ENCODE measurements at regions not wholly inside any gene's neighbourhood (a gene's known extent, or its start where the extent isn't known, plus 50 kb on each side); places are given as distances from the start of the nearest gene placed in this dataset.

GRCh38 chr19:31424861-31425620 lies 75.8 kb upstream of the TSHZ3 start:
- DNase-seq (ENCODE audit: insufficient read length, low spot score) (no peak), FAIRE-seq (no peak)
- TF ChIP-seq CTCF (IDR thresholded peaks at IDR 0.05; ENCODE audit: insufficient read depth, missing control alignments): no peak

DNA sequence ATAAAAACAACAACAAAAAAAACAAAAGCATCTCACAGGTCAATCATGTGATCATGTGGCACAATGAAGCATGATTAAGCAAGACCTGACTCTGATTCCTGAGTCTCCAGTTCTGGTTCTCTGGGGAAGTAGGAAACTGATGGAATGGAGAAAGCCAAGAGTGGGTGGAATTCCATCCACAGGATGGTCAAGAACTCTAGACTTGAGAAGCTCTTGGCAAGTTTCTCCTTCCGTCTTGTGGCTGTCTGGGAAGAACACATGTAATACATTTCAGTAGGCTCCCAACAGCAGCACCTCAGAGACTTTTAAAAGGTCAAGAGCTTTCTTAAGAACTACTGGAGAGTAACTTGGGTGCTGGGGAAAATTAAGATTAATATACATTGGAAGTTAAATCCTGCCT lies 78.6 kb upstream of the TSHZ3 start:
- DNase-seq (ENCODE audit: insufficient read length, low spot score) (no peak), FAIRE-seq (no peak)
- no peak for TF ChIP-seq CTCF (IDR thresholded peaks at IDR 0.05; ENCODE audit: insufficient read depth, missing control alignments)

GRCh38 chr19:31430381-31430780 lies 81.1 kb upstream of the TSHZ3 start:
- no peak for DNase-seq (ENCODE audit: insufficient read length, low spot score)
- no peak for FAIRE-seq
- no peak for TF ChIP-seq CTCF (IDR thresholded peaks at IDR 0.05; ENCODE audit: insufficient read depth, missing control alignments)

- TF ChIP-seq CTCF (IDR thresholded peaks at IDR 0.05; ENCODE audit: insufficient read depth, missing control alignments): no peak
- FAIRE-seq (no peak), DNase-seq (ENCODE audit: insufficient read length, low spot score) (no peak)
Observed at GRCh38 chr19:31432201-31432810, 83.1 kb upstream of the TSHZ3 start.

DNA sequence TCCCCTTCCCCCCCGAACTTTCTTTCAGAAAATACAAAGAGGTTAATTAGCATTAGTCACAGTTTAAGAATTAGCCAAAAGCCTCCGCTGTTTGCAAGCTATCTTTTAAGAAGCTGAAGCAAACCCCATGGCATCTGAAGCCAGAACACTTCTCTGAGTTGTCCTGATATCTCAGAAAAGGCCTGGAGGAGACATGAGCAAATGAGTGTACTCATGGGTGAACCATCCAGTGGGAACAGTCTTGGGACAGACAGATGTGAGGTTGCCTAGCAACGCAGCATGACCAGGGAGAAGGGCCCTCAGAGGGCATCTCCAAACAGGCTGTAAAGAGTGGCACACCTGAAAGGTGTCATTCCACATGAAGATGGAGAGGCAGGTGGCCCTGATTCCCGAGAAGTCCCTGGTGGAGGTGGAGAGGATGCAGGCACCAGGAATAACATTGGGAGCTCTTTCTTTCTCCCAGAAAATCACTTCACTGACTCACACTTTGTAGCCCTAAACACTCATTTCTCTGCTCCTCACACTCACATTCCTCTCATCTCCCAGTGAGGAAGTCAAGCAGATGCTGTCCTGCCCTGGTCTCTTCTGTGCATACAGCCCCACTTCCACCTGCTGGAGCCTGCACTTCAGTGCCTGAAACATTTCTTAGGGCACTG lies 87.0 kb upstream of the TSHZ3 start:
- no peak for FAIRE-seq
- DNase-seq (ENCODE audit: insufficient read length, low spot score): no peak
- TF ChIP-seq CTCF (IDR thresholded peaks at IDR 0.05; ENCODE audit: insufficient read depth, missing control alignments): no peak

DNA sequence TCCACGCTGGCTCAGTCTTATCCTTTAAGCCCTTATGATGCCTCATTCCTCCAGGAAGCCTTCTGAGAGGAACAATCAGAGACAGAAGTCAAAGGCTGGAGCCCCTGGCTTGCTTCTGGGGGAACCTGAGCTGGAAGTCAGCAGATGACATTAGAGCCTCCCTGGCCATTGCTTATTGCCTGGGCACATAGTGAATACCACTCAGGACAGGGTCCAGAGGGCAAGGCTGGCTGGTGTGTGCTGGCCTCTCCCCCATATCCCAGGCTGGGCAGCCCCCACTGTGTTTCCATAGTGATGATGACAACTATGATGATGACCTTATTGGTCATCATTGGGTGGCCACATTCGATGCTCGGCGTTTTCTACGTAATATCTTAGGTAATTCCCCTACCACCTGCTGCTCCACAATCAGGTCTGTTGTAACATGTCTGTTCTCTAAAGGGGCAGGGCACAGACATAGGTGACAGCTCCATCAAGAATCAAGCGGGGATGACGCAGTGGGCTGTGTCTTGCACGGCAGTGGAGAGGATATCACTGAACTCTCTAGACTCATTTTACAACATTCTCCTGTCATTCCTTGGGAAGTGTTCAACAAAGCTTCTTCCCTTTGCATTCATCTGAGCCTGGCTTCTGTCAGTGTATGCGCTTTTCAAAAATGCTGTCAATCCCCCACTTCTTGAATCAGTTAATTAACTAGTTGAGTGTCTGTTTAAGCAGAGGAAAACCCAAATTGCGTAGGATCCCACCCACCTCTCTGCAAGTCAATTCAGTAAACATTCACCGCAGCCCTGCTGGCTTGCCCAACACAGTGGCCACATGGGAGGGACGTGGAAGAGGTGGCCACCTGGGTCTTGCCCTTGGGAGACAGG lies 89.4 kb upstream of the TSHZ3 start:
- no peak for TF ChIP-seq CTCF (IDR thresholded peaks at IDR 0.05; ENCODE audit: insufficient read depth, missing control alignments)

More for the DNA sequence above, 89.4 kb upstream of the TSHZ3 start:
- DNase-seq (ENCODE audit: insufficient read length, low spot score) (no peak), FAIRE-seq (no peak)
